Mammary epithelial cell (primary cell): ENCODE measurements at regions not wholly inside any gene's neighbourhood (a gene's known extent, or its start where the extent isn't known, plus 50 kb on each side); places are given as distances from the start of the nearest gene placed in this dataset.

ENCODE experiments used
- CTCF ChIP-seq, 2 donors: IDR thresholded peaks in 1 of 2; conservative IDR thresholded peaks in 1 of 2; 2 replicates each; pipeline ENCODE4 v1.5.1; 2011 to 2012; ENCODE audit warnings: inconsistent platforms in 2 of 2, low read length in 2 of 2, mild to moderate bottlenecking in 2 of 2, control low read depth in 1 of 2, low read depth in 1 of 2; ENCODE audit not compliant: insufficient read depth in 1 of 2; ENCODE audit errors: extremely low read depth in 1 of 2
- EZH2 ChIP-seq: IDR thresholded peaks from 2 replicates; pipeline ENCODE4 v1.6.1; 2012; ENCODE audit warnings: low read length, inconsistent platforms, borderline replicate concordance

DNA sequence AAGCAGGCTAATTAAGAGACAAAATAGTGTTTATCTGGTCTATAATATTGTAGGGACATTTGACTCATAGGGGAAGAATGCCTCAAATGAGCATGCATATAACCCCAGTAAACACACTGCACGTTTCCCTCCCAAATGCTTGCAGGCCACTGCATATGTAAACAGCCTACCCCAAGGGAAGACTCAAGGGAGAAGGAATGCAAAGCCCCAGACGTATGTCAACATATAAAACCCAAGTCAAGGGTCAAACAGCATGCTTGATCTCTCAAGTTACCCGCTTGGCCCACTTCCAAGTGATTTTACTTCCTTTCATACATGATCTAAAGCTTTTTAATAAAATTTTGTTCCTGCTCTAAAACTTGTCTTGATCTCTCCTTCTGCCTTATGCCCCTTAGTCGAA lies 1090.0 kb downstream of the OTOL1 start:
- no peak for TF ChIP-seq CTCF (conservative IDR thresholded peaks at IDR 0.05 in 1 of 2, IDR thresholded peaks at IDR 0.05 in 1 of 2; ENCODE audit: extremely low read depth in 1 of 2, insufficient read depth in 1 of 2, low read depth in 1 of 2, low read length in 2 of 2)
- TF ChIP-seq EZH2: no peak
